Muscle layer of duodenum (tissue), 2 donors: ENCODE measurements at regions not wholly inside any gene's neighbourhood (a gene's known extent, or its start where the extent isn't known, plus 50 kb on each side); places are given as distances from the start of the nearest gene placed in this dataset.
"Not testable (repeated sequence)": the region's sequence is repeated elsewhere in the genome, so short reads cannot be mapped to it uniquely, and the experiment has no call there.

Source experiments
- H3K27ac ChIP-seq: one replicate; pipeline ENCODE4 v1.7.0; 2013; ENCODE audit warnings: mild to moderate bottlenecking, low read length
- H3K27me3 ChIP-seq: one replicate; pipeline ENCODE4 v1.7.0; 2013; ENCODE audit warnings: low read depth, mild to moderate bottlenecking, control low read depth, low read length
- H3K36me3 ChIP-seq, 2 donors: one replicate each; pipeline ENCODE4 v1.7.0; 2013; ENCODE audit warnings: low read length in 2 of 2, control low read depth in 1 of 2, mild to moderate bottlenecking in 1 of 2; ENCODE audit not compliant: insufficient read depth in 2 of 2, control insufficient read depth in 1 of 2
- H3K4me1 ChIP-seq, 2 donors: one replicate each; pipeline ENCODE4 v1.7.0; 2013; ENCODE audit warnings: low read length in 2 of 2, mild to moderate bottlenecking in 2 of 2, control low read depth in 1 of 2, moderate library complexity in 1 of 2; ENCODE audit not compliant: insufficient read depth in 2 of 2, control insufficient read depth in 1 of 2
- H3K4me3 ChIP-seq, 2 donors: one replicate each; pipeline ENCODE4 v1.7.0; 2013; ENCODE audit warnings: low read length in 2 of 2, low read depth in 1 of 2, mild to moderate bottlenecking in 1 of 2
- H3K9me3 ChIP-seq, 2 donors: one replicate each; pipeline ENCODE4 v1.7.0; 2013; ENCODE audit warnings: low read length in 2 of 2, control low read depth in 1 of 2, mild to moderate bottlenecking in 1 of 2; ENCODE audit not compliant: control insufficient read depth in 1 of 2
- donor health status: healthy.

DNA sequence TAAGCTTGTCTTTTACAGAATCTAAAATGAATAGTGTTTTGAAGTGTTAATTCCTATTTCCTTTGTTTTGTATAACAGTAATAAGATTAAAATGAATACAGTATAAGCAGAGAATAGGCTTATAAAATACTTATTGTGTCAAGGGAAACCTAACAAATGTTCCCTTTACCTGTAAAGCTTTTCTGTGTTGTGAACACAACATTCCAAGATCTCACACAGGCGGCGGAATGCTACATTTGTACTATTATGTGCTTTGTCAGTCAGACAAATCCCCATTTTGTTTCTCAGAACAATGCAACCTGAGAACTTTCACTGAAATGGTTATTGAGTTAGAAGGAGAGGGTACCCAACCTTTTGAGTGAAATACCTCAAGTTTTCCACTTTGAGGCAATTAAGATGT is 1170.3 kb downstream of the OLFM4 start:
- H3K4me1 ChIP-seq, result peaks cover 0 to 4% of the 10 kb centered on the region in 2 donors
- H3K27ac ChIP-seq, result no peak overlapping the region
- no peaks in the 10 kb centered on the region for H3K36me3 ChIP-seq

GRCh38 chr13:54206626-54207025 is 1178.0 kb downstream of the OLFM4 start:
- Histone ChIP-seq H3K27me3 (no peaks in the 10 kb centered on the region), H3K9me3 (no peaks in the 10 kb centered on the region), H3K4me3 (no peak overlapping the region), H3K27ac (no peak overlapping the region), H3K36me3 (no peaks in the 10 kb centered on the region), H3K4me1 (no peaks in the 10 kb centered on the region)

More for the DNA sequence above, 1170.3 kb downstream of the OLFM4 start:
- H3K4me3 ChIP-seq, result no peak overlapping the region
- H3K27me3 ChIP-seq, result no peaks in the 10 kb centered on the region
- H3K9me3 ChIP-seq, result no peaks in the 10 kb centered on the region

DNA sequence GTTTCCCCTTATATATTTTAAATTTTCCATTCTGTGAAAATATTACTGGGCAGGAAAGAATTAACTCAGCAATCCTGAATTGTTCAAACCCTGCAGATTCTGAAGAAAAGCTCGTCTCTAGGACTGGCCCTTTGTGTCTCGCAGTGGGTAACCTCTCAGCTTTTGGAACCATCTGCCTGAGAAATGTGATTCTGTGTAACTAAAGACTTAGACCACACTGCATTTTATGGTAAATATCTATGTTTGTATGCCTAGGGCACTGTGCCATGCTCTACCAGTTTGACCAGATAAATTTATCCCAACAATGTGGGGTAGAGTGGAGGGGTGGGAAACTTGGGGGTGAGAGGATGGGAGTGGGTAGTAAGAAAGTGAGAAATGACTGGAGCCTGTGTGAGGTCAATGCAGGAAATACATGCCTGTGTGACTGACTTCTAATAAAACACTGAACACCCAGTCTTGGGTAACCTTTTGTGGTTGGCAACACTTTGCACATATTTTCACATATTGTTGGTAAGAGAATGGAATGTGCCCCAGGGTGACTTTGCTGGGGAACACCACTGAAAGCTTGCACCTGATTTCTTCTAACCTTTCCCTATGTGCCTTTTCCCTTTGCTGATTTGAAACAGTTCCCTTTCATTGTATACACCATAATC is 1181.9 kb downstream of the OLFM4 start:
- Histone ChIP-seq H3K27ac (no peak overlapping the region), H3K9me3 (no peaks in the 10 kb centered on the region), H3K27me3 (no peaks in the 10 kb centered on the region), H3K4me3 (no peak overlapping the region), H3K4me1 (no peaks in the 10 kb centered on the region), H3K36me3 (no peaks in the 10 kb centered on the region)

DNA sequence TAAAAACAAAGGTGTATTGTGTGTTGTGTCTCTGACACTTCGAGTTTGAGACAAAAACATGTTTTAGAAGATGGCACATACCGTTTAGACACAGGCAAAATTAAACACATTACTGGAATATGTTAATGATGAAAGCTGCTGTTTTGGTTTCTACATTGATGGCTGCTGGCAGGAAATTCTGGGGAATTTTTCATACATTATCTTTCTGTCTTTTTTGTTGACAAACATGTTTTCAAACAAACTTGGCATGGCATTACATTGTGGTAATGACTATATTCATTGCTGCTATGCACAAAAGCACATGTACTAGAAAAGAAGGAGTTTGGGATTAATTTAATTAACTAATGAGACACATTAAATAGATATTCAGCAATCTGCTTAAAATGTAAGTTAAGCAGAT is 1187.6 kb downstream of the OLFM4 start:
- no peak overlapping the region for H3K4me3 ChIP-seq
- no peak overlapping the region for H3K27ac ChIP-seq
- H3K27me3 ChIP-seq, result no peaks in the 10 kb centered on the region
- H3K9me3 ChIP-seq, result peaks cover 0 to 3% of the 10 kb centered on the region in 2 donors
- no peaks in the 10 kb centered on the region for H3K4me1 ChIP-seq
- H3K36me3 ChIP-seq, result no peaks in the 10 kb centered on the region

DNA sequence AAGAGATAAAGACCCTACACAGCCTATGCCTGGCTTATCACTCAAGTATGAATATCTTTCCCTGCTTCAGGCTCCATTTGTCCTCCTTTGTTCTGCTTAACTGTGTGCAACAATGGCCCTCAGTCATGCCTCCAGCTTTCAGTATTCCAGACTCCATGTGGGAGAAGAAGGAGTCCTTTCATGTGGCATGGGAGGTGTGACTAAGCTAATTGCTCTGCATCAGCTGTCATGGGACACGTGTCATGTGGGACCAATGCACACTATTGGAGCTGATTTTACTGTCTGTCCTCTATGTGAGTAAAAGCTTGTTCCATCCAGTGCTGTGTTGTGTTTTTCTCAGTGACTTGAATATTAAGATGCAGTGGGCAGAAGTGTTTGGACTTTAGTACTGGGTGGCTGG is 1198.3 kb downstream of the OLFM4 start:
- no peak overlapping the region for H3K27ac ChIP-seq
- no peak overlapping the region for H3K4me3 ChIP-seq
- no peaks in the 10 kb centered on the region for H3K36me3 ChIP-seq
- H3K27me3 ChIP-seq, result no peaks in the 10 kb centered on the region
- peaks cover 0 to 2% of the 10 kb centered on the region in 2 donors for H3K9me3 ChIP-seq
- H3K4me1 ChIP-seq, result no peaks in the 10 kb centered on the region

GRCh38 chr13:54232700-54233099 is 1204.1 kb downstream of the OLFM4 start:
- no peaks in the 10 kb centered on the region for H3K36me3 ChIP-seq
- no peaks in the 10 kb centered on the region for H3K4me1 ChIP-seq
- no peak overlapping the region for H3K4me3 ChIP-seq
- H3K9me3 ChIP-seq, result peaks cover 0 to 3% of the 10 kb centered on the region in 2 donors
- no peak overlapping the region for H3K27ac ChIP-seq
- H3K27me3 ChIP-seq, result no peaks in the 10 kb centered on the region

DNA sequence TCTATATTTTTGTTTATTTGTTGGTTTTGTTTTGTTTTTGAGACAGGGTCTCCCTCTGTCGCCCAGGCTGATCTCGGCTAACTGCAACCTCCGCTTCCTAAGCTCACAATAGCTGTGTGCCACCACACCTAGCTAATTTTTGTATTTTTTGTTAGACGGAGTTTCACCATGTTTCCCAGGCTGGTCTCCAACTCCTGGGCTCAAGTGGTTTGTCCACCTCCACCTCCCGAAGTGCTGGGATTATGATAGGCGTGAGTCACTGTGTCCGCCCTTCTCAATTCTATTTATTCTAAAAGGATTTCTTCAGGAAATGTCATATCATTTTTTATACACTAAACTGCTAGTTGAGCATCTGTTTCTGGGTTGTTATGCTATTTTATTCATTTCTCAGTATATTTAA is 1206.0 kb downstream of the OLFM4 start:
- peaks cover 0 to 3% of the 10 kb centered on the region in 2 donors for H3K9me3 ChIP-seq
- H3K27me3 ChIP-seq, result no peaks in the 10 kb centered on the region
- no peaks in the 10 kb centered on the region for H3K4me1 ChIP-seq
- H3K4me3 ChIP-seq, result no peak overlapping the region
- H3K36me3 ChIP-seq, result no peaks in the 10 kb centered on the region
- no peak overlapping the region for H3K27ac ChIP-seq

DNA sequence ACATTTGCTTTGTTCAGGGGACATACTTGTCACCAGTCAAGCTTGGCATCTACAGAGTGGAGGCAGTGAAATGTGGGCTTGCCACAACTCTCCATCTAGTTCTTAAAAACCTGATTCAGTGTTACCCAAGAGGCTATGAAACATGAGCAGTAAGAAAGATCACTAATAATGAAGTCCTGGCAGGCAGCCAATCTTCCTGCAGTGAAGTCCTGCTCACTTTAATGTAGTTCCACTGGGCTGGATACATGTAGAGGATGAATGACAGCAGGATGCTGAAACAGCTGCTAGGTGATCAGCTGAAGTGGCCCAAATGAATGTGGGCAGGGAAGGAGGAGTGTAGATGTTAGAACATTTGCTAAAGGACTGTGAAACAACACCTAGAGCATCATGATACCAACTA is 1213.1 kb downstream of the OLFM4 start:
- Histone ChIP-seq H3K4me3 (no peak overlapping the region), H3K27me3 (no peaks in the 10 kb centered on the region), H3K36me3 (no peaks in the 10 kb centered on the region), H3K4me1 (no peaks in the 10 kb centered on the region), H3K27ac (no peak overlapping the region), H3K9me3 (peaks cover 0 to 3% of the 10 kb centered on the region in 2 donors)

- Histone ChIP-seq H3K4me3 (no peak overlapping the region), H3K27me3 (no peaks in the 10 kb centered on the region), H3K27ac (no peak overlapping the region), H3K4me1 (no peaks in the 10 kb centered on the region), H3K36me3 (no peaks in the 10 kb centered on the region), H3K9me3 (peaks cover 0 to 3% of the 10 kb centered on the region in 2 donors)
Observed at GRCh38 chr13:54248306-54248705, 1219.7 kb downstream of the OLFM4 start.

- Histone ChIP-seq H3K27me3 (no peaks in the 10 kb centered on the region), H3K36me3 (no peaks in the 10 kb centered on the region), H3K4me3 (no peak overlapping the region), H3K9me3 (no peaks in the 10 kb centered on the region), H3K27ac (no peak overlapping the region), H3K4me1 (no peaks in the 10 kb centered on the region)
Observed at GRCh38 chr13:54261856-54262255, 1233.2 kb downstream of the OLFM4 start.

- Histone ChIP-seq H3K4me3 (no peak overlapping the region), H3K4me1 (no peaks in the 10 kb centered on the region), H3K36me3 (no peaks in the 10 kb centered on the region), H3K27me3 (no peaks in the 10 kb centered on the region), H3K9me3 (no peaks in the 10 kb centered on the region), H3K27ac (no peak overlapping the region)
Observed at GRCh38 chr13:54263868-54264267, 1235.3 kb downstream of the OLFM4 start.

- H3K27ac ChIP-seq, H3K27me3 ChIP-seq, H3K9me3 ChIP-seq: not testable (repeated sequence)
Observed at GRCh38 chr13:54267253-54267668, 1238.6 kb downstream of the OLFM4 start.

More at GRCh38 chr13:54267253-54267668, 1238.6 kb downstream of the OLFM4 start:
- not testable (repeated sequence) for H3K4me3 ChIP-seq, H3K4me1 ChIP-seq, H3K36me3 ChIP-seq
